ENCODE measurements at regions not wholly inside any gene's neighbourhood (a gene's known extent, or its start where the extent isn't known, plus 50 kb on each side); places are given as distances from the start of the nearest gene placed in this dataset.

GRCh38 chr5:29983528-29984155, 1209.8 kb upstream of the CDH6 start:
- TF ChIP-seq MAX (IDR thresholded peaks at IDR 0.05; ENCODE audit: low read depth, low read length), result no peak
- TF ChIP-seq POLR2A (IDR thresholded peaks at IDR 0.05; ENCODE audit: extremely low read depth, insufficient read length), result no peak
- TF ChIP-seq, protein P1, sequence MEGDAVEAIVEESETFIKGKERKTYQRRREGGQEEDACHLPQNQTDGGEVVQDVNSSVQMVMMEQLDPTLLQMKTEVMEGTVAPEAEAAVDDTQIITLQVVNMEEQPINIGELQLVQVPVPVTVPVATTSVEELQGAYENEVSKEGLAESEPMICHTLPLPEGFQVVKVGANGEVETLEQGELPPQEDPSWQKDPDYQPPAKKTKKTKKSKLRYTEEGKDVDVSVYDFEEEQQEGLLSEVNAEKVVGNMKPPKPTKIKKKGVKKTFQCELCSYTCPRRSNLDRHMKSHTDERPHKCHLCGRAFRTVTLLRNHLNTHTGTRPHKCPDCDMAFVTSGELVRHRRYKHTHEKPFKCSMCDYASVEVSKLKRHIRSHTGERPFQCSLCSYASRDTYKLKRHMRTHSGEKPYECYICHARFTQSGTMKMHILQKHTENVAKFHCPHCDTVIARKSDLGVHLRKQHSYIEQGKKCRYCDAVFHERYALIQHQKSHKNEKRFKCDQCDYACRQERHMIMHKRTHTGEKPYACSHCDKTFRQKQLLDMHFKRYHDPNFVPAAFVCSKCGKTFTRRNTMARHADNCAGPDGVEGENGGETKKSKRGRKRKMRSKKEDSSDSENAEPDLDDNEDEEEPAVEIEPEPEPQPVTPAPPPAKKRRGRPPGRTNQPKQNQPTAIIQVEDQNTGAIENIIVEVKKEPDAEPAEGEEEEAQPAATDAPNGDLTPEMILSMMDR (IDR thresholded peaks at IDR 0.05; ENCODE audit: low read depth, low read length), result no peak
- TF ChIP-seq MYC (IDR thresholded peaks at IDR 0.05; ENCODE audit: low read depth, low read length), result no peak
- no peak overlapping the region for H3K4me3 ChIP-seq (ENCODE audit: low read depth, low read length)
- DNase-seq (ENCODE audit: low read depth), result no peak

GRCh38 chr5:29982457-29982856, 1211.0 kb upstream of the CDH6 start:
- DNase-seq (ENCODE audit: low read depth), result no peak
- TF ChIP-seq MAX (IDR thresholded peaks at IDR 0.05; ENCODE audit: low read depth, low read length), result no peak
- TF ChIP-seq, protein P1 (IDR thresholded peaks at IDR 0.05; ENCODE audit: low read depth, low read length), result no peak
- no peak for TF ChIP-seq POLR2A (IDR thresholded peaks at IDR 0.05; ENCODE audit: extremely low read depth, insufficient read length)
- no peak for TF ChIP-seq MYC (IDR thresholded peaks at IDR 0.05; ENCODE audit: low read depth, low read length)
- no peak overlapping the region for H3K4me3 ChIP-seq (ENCODE audit: low read depth, low read length)

- TF ChIP-seq MAX (IDR thresholded peaks at IDR 0.05; ENCODE audit: low read depth, low read length) (no peak), MYC (IDR thresholded peaks at IDR 0.05; ENCODE audit: low read depth, low read length) (no peak), POLR2A (IDR thresholded peaks at IDR 0.05; ENCODE audit: extremely low read depth, insufficient read length) (no peak)
- TF ChIP-seq, protein P1 (IDR thresholded peaks at IDR 0.05; ENCODE audit: low read depth, low read length), result no peak
- no peak for DNase-seq (ENCODE audit: low read depth)
- no peak overlapping the region for H3K4me3 ChIP-seq (ENCODE audit: low read depth, low read length)
These were observed 1220.9 kb upstream of the CDH6 start for GRCh38 chr5:29972597-29972996.

- DNase-seq (ENCODE audit: low read depth), result no peak
These were observed 1229.5 kb upstream of the CDH6 start for GRCh38 chr5:29963956-29964355.

DNA sequence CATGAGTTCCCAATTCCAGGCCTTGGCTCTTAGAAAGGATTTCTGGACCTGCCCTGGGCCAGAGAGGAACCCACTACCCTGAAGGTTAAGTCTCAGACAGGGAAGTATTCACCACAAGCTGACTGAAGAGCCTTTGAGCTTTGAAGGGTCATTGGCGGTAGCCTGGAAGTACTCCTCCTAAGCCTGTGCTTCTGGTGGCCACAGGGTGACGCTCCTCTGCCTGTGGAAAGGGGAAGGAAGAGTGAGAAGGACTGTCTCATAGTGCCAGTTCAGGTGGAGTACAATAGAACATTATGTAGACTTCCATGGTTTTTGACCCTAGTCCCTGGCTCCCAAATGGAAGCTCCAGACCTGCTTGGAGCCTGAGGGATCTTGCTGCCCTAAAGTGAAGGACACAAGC, 1233.2 kb upstream of the CDH6 start:
- no peak overlapping the region for H3K4me3 ChIP-seq (ENCODE audit: low read depth, low read length)
- TF ChIP-seq MYC (IDR thresholded peaks at IDR 0.05; ENCODE audit: low read depth, low read length) (no peak), POLR2A (IDR thresholded peaks at IDR 0.05; ENCODE audit: extremely low read depth, insufficient read length) (no peak), MAX (IDR thresholded peaks at IDR 0.05; ENCODE audit: low read depth, low read length) (no peak)
- TF ChIP-seq, protein P1 (IDR thresholded peaks at IDR 0.05; ENCODE audit: low read depth, low read length), result no peak
- DNase-seq (ENCODE audit: low read depth), result no peak

More at GRCh38 chr5:29963956-29964355, 1229.5 kb upstream of the CDH6 start:
- no peak overlapping the region for H3K4me3 ChIP-seq (ENCODE audit: low read depth, low read length)
- TF ChIP-seq MAX (IDR thresholded peaks at IDR 0.05; ENCODE audit: low read depth, low read length), result no peak
- no peak for TF ChIP-seq POLR2A (IDR thresholded peaks at IDR 0.05; ENCODE audit: extremely low read depth, insufficient read length)
- TF ChIP-seq, protein P1 (IDR thresholded peaks at IDR 0.05; ENCODE audit: low read depth, low read length), result no peak
- no peak for TF ChIP-seq MYC (IDR thresholded peaks at IDR 0.05; ENCODE audit: low read depth, low read length)
